ENCODE measurements at regions not wholly inside any gene's neighbourhood (a gene's known extent, or its start where the extent isn't known, plus 50 kb on each side); places are given as distances from the start of the nearest gene placed in this dataset.

DNA sequence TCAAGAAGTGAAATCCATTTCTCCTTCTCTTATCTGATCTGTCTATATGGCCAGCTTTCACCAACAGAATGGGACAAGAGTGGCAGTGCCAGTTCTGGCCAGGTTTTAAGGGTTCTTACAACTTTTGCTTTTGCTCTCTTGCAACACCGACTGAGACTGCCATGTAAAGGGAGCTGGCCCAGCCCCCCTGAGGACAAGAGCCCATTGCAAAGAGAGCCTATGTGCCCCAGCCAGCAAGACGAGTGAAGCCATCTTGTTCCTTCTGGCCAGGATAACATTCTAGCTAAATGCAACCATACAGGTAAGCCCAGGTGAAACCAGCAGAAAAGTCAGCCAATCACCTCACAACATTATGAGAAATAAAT lies 101.0 kb upstream of the RND3 start:
- Histone ChIP-seq H3K4me1 (ENCODE audit: insufficient read depth) (no peaks in the 10 kb centered on the region), H3K27ac (ENCODE audit: low read depth) (no peak overlapping the region), H3K4me2 (no peak overlapping the region), H3K36me3 (ENCODE audit: insufficient read depth) (no peaks in the 10 kb centered on the region), H2AFZ (no peak overlapping the region), H3K9me2 (ENCODE audit: insufficient read depth) (peaks cover 5% of the 10 kb centered on the region; the same call in 1 of the 2 replicates), H3K79me2 (replicated peaks; ENCODE audit: insufficient read depth) (no peaks in the 10 kb centered on the region), H3F3A (replicated peaks; ENCODE audit: low read depth) (no peaks in the 10 kb centered on the region), H3K27me3 (ENCODE audit: insufficient read depth) (no peaks in the 10 kb centered on the region), H3K4me3 (no peak overlapping the region), H4K20me1 (replicated peaks; ENCODE audit: insufficient read depth) (no peaks in the 10 kb centered on the region)
- H3K4me3 Mint-ChIP-seq = no peak overlapping the region
- no peak for DNase-seq (ENCODE audit: low spot score)
- no peak for TF ChIP-seq EZH2phosphoT487 (IDR thresholded peaks at IDR 0.05; ENCODE audit: unreplicated experiment)
- no peak for TF ChIP-seq EZH2 (IDR thresholded peaks at IDR 0.05; ENCODE audit: low read depth, unreplicated experiment)
- TF ChIP-seq NANOG (IDR thresholded peaks at IDR 0.05; ENCODE audit: borderline replicate concordance) = no peak
- no peak for TF ChIP-seq STAT1 (IDR thresholded peaks at IDR 0.05; ENCODE audit: unreplicated experiment)
- TF ChIP-seq POLR2AphosphoS5 (IDR thresholded peaks at IDR 0.05; ENCODE audit: low read depth) = no peak
- no peak for TF ChIP-seq CREB1 (CRISPR knock-in tag; IDR thresholded peaks at IDR 0.05; ENCODE audit: low read depth)
- no peak for TF ChIP-seq JUNB (IDR thresholded peaks at IDR 0.05; ENCODE audit: unreplicated experiment)
- TF ChIP-seq ZNF114 (CRISPR knock-in tag; IDR thresholded peaks at IDR 0.05) = no peak
- TF ChIP-seq, protein P1, sequence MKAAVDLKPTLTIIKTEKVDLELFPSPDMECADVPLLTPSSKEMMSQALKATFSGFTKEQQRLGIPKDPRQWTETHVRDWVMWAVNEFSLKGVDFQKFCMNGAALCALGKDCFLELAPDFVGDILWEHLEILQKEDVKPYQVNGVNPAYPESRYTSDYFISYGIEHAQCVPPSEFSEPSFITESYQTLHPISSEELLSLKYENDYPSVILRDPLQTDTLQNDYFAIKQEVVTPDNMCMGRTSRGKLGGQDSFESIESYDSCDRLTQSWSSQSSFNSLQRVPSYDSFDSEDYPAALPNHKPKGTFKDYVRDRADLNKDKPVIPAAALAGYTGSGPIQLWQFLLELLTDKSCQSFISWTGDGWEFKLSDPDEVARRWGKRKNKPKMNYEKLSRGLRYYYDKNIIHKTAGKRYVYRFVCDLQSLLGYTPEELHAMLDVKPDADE (IDR thresholded peaks at IDR 0.05) = no peak
- TF ChIP-seq, protein P2, sequence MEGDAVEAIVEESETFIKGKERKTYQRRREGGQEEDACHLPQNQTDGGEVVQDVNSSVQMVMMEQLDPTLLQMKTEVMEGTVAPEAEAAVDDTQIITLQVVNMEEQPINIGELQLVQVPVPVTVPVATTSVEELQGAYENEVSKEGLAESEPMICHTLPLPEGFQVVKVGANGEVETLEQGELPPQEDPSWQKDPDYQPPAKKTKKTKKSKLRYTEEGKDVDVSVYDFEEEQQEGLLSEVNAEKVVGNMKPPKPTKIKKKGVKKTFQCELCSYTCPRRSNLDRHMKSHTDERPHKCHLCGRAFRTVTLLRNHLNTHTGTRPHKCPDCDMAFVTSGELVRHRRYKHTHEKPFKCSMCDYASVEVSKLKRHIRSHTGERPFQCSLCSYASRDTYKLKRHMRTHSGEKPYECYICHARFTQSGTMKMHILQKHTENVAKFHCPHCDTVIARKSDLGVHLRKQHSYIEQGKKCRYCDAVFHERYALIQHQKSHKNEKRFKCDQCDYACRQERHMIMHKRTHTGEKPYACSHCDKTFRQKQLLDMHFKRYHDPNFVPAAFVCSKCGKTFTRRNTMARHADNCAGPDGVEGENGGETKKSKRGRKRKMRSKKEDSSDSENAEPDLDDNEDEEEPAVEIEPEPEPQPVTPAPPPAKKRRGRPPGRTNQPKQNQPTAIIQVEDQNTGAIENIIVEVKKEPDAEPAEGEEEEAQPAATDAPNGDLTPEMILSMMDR (conservative IDR thresholded peaks at IDR 0.05; ENCODE audit: low read depth in 2 of 2) = no peak
- H3K27ac Mint-ChIP-seq = no peak overlapping the region
- H3K27me3 Mint-ChIP-seq (ENCODE audit: insufficient read depth, low read depth, poor library complexity) = peaks cover under 1% of the 10 kb centered on the region
- H3K9me3 Mint-ChIP-seq = no peaks in the 10 kb centered on the region; the same call in 1 of the 3 replicates
- H3K4me1 Mint-ChIP-seq = peaks cover 16% of the 10 kb centered on the region
- H3K36me3 Mint-ChIP-seq (ENCODE audit: low read depth) = no peaks in the 10 kb centered on the region
- no peak for ATAC-seq

DNA sequence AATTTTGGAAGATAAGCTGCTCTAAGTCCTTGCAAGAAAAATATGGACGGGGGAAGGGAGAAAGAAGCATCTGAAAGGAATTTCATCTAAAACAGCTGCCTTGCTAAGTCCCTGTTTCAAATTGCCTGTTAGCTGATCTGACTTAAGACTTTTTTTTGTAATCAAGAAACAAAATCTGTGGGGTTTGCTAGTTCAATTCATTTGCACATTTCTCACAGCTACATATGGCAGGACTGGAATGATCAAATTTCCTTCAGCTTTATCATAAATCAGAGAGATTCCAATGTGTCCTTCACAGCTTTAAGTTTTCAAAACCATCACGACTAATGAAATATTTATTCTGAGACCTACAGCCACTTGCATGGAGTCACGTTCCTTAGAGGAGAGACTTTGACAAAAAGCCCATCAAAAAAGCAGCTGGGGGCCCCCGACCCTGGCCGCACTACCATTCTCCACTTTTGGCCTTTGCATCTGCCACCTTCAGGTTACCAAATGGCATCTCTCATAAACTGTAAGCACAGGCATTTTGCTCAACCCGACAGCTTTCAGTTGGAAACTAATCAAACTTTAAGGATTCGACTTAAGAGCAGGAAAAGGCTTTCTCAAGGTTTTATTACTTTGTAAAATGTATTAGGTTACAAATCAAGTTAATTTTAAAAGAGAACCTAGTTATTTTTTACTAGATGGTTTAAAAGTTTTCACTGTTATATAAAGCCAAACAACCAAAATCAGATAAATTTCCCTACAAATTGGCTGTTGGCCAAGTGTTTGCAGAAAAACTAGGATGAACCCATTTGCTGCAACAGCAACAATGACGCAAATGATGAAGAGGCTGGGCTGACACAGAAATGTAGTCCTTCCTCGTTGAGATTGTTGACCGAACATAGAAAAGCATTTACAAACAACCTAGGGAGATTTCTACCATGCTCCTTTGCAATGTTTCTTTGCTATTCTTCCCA lies 100.4 kb upstream of the RND3 start:
- Mint-ChIP-seq H3K27me3 (ENCODE audit: insufficient read depth, low read depth, poor library complexity) (peaks cover 2% of the 10 kb centered on the region), H3K4me1 (peaks cover 14% of the 10 kb centered on the region), H3K27ac (no peak overlapping the region), H3K36me3 (ENCODE audit: low read depth) (no peaks in the 10 kb centered on the region), H3K4me3 (no peak overlapping the region), H3K9me3 (no peaks in the 10 kb centered on the region; the same call in 1 of the 3 replicates)
- Histone ChIP-seq H3K9me2 (ENCODE audit: insufficient read depth) (peaks cover 5% of the 10 kb centered on the region; the same call in 1 of the 2 replicates), H3K36me3 (ENCODE audit: insufficient read depth) (no peaks in the 10 kb centered on the region), H4K20me1 (replicated peaks; ENCODE audit: insufficient read depth) (no peaks in the 10 kb centered on the region), H3K27ac (ENCODE audit: low read depth) (no peak overlapping the region), H3F3A (replicated peaks; ENCODE audit: low read depth) (no peaks in the 10 kb centered on the region), H2AFZ (0 out of 2 replicates have a peak overlapping the region, but pooled peaks have one; percentile 3), H3K4me2 (no peak overlapping the region), H3K4me1 (ENCODE audit: insufficient read depth) (no peaks in the 10 kb centered on the region), H3K4me3 (no peak overlapping the region), H3K27me3 (ENCODE audit: insufficient read depth) (no peaks in the 10 kb centered on the region), H3K79me2 (replicated peaks; ENCODE audit: insufficient read depth) (no peaks in the 10 kb centered on the region)
- DNase-seq (ENCODE audit: low spot score) (peak; percentile 13), ATAC-seq (no peak)
- TF ChIP-seq POLR2AphosphoS5 (IDR thresholded peaks at IDR 0.05; ENCODE audit: low read depth) (no peak), NANOG (IDR thresholded peaks at IDR 0.05; ENCODE audit: borderline replicate concordance) (no peak), JUNB (IDR thresholded peaks at IDR 0.05; ENCODE audit: unreplicated experiment) (no peak), ZNF331 (CRISPR knock-in tag; IDR thresholded peaks at IDR 0.05; ENCODE audit: low read depth) (no peak), STAT1 (IDR thresholded peaks at IDR 0.05; ENCODE audit: unreplicated experiment) (no peak)
- TF ChIP-seq, protein P3, sequence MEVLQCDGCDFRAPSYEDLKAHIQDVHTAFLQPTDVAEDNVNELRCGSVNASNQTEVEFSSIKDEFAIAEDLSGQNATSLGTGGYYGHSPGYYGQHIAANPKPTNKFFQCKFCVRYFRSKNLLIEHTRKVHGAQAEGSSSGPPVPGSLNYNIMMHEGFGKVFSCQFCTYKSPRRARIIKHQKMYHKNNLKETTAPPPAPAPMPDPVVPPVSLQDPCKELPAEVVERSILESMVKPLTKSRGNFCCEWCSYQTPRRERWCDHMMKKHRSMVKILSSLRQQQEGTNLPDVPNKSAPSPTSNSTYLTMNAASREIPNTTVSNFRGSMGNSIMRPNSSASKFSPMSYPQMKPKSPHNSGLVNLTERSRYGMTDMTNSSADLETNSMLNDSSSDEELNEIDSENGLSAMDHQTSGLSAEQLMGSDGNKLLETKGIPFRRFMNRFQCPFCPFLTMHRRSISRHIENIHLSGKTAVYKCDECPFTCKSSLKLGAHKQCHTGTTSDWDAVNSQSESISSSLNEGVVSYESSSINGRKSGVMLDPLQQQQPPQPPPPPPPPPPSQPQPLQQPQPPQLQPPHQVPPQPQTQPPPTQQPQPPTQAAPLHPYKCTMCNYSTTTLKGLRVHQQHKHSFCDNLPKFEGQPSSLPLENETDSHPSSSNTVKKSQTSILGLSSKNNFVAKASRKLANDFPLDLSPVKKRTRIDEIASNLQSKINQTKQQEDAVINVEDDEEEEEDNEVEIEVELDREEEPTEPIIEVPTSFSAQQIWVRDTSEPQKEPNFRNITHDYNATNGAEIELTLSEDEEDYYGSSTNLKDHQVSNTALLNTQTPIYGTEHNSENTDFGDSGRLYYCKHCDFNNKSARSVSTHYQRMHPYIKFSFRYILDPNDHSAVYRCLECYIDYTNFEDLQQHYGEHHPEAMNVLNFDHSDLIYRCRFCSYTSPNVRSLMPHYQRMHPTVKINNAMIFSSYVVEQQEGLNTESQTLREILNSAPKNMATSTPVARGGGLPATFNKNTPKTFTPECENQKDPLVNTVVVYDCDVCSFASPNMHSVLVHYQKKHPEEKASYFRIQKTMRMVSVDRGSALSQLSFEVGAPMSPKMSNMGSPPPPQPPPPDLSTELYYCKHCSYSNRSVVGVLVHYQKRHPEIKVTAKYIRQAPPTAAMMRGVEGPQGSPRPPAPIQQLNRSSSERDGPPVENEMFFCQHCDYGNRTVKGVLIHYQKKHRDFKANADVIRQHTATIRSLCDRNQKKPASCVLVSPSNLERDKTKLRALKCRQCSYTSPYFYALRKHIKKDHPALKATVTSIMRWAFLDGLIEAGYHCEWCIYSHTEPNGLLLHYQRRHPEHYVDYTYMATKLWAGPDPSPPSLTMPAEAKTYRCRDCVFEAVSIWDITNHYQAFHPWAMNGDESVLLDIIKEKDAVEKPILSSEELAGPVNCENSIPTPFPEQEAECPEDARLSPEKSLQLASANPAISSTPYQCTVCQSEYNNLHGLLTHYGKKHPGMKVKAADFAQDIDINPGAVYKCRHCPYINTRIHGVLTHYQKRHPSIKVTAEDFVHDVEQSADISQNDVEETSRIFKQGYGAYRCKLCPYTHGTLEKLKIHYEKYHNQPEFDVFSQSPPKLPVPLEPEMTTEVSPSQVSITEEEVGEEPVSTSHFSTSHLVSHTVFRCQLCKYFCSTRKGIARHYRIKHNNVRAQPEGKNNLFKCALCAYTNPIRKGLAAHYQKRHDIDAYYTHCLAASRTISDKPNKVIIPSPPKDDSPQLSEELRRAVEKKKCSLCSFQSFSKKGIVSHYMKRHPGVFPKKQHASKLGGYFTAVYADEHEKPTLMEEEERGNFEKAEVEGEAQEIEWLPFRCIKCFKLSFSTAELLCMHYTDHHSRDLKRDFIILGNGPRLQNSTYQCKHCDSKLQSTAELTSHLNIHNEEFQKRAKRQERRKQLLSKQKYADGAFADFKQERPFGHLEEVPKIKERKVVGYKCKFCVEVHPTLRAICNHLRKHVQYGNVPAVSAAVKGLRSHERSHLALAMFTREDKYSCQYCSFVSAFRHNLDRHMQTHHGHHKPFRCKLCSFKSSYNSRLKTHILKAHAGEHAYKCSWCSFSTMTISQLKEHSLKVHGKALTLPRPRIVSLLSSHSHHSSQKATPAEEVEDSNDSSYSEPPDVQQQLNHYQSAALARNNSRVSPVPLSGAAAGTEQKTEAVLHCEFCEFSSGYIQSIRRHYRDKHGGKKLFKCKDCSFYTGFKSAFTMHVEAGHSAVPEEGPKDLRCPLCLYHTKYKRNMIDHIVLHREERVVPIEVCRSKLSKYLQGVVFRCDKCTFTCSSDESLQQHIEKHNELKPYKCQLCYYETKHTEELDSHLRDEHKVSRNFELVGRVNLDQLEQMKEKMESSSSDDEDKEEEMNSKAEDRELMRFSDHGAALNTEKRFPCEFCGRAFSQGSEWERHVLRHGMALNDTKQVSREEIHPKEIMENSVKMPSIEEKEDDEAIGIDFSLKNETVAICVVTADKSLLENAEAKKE (CRISPR knock-in tag; IDR thresholded peaks at IDR 0.05) = no peak

Data from GM23338 (cell line).